ENCODE measurements at regions not wholly inside any gene's neighbourhood (a gene's known extent, or its start where the extent isn't known, plus 50 kb on each side); places are given as distances from the start of the nearest gene placed in this dataset.

GRCh38 chr5:96067894-96068614, 106.4 kb upstream of the ELL2 start (continued):
- TF ChIP-seq MAX (IDR thresholded peaks at IDR 0.05) (peak; percentile 61), NR3C1 (IDR thresholded peaks at IDR 0.05) (no peak), KDM5A (IDR thresholded peaks at IDR 0.05) (no peak), RCOR1 (IDR thresholded peaks at IDR 0.05; ENCODE audit: low read depth, low read length) (no peak), RAD21 (conservative IDR thresholded peaks at IDR 0.05 in 1 of 2, IDR thresholded peaks at IDR 0.05 in 1 of 2) (peak in 1 of 2 experiments; percentile 31; a peak in 1 of 5 replicates), GATA3 (IDR thresholded peaks at IDR 0.05; ENCODE audit: borderline replicate concordance) (peak; percentile 90), FOSL2 (IDR thresholded peaks at IDR 0.05) (peak; percentile 74), FOSL2 (CRISPR knock-in tag; IDR thresholded peaks at IDR 0.05) (peak; percentile 85), CHD4 (IDR thresholded peaks at IDR 0.05; ENCODE audit: borderline replicate concordance) (no peak), ZC3H11A (IDR thresholded peaks at IDR 0.05) (no peak), REST (IDR thresholded peaks at IDR 0.05) (no peak), FOXS1 (CRISPR knock-in tag; IDR thresholded peaks at IDR 0.05) (no peak), ZSCAN20 (CRISPR knock-in tag; IDR thresholded peaks at IDR 0.05) (no peak), E2F6 (IDR thresholded peaks at IDR 0.05; ENCODE audit: borderline replicate concordance, low read depth) (no peak), HDAC2 (IDR thresholded peaks at IDR 0.05) (no peak), MYC (IDR thresholded peaks at IDR 0.05; ENCODE audit: borderline replicate concordance, low read length) (no peak), HOXA7 (CRISPR knock-in tag; IDR thresholded peaks at IDR 0.05) (peak; percentile 87; the same call in 1 of the 2 replicates), POLR2A (IDR thresholded peaks at IDR 0.05; ENCODE audit: low read length) (no peak), CBX2 (IDR thresholded peaks at IDR 0.05; ENCODE audit: borderline replicate concordance, low read depth) (no peak), TP53 (CRISPR knock-in tag; IDR thresholded peaks at IDR 0.05) (peak; percentile 39; the same call in 1 of the 2 replicates), HES2 (IDR thresholded peaks at IDR 0.05) (no peak), CTCF (IDR thresholded peaks at IDR 0.05) (no peak), ATOH8 (CRISPR knock-in tag; IDR thresholded peaks at IDR 0.05; ENCODE audit: low read depth) (0 out of 2 replicates have a peak, but pooled peaks have one; percentile 50), MAFK (IDR thresholded peaks at IDR 0.05; ENCODE audit: partially characterized antibody) (peak; percentile 31), PHF8 (IDR thresholded peaks at IDR 0.05; ENCODE audit: borderline replicate concordance, low read depth) (no peak), FOSB (CRISPR knock-in tag; IDR thresholded peaks at IDR 0.05) (peak; percentile 96), JUN (IDR thresholded peaks at IDR 0.05) (peak; percentile 52 to 66; a peak in 3 of 5 replicates), BHLHE40 (IDR thresholded peaks at IDR 0.05; ENCODE audit: low read depth, low read length) (no peak), NFE2L2 (conservative IDR thresholded peaks at IDR 0.05; ENCODE audit: low read length) (no peak)

Measured in A549 (cell line).